ENCODE measurements at regions not wholly inside any gene's neighbourhood (a gene's known extent, or its start where the extent isn't known, plus 50 kb on each side); places are given as distances from the start of the nearest gene placed in this dataset.
"Not testable (repeated sequence)": the region's sequence is repeated elsewhere in the genome, so short reads cannot be mapped to it uniquely, and the experiment has no call there.

DNA sequence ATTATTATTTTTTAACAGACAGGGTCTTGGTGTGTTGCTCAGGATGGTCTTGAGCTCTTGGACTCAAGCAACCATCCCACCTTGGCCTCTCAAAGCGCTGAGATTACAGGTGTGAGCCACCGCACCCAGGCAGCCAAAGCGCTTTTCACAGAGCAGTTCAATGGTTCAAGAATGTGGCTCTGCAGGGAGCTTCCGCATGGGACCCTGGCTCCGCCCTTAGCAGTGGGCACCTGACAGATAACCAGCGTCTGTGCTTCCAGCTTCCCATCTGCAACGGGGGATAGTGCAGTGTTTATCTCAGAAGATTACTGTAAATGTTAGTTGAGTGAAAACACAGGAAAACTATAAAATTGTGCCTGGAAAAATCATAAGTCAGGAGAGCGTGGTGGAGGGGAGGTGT, 99.4 kb downstream of the KCNJ12 start:
- Histone ChIP-seq H3K36me3 (ENCODE audit: control insufficient read depth in 4 of 4, insufficient read depth in 3 of 4, low read depth in 1 of 4, low read length in 3 of 4) (no peaks in the 10 kb centered on the region), H3K4me1 (ENCODE audit: control insufficient read depth in 4 of 4, insufficient read depth in 4 of 4, low read length in 3 of 4) (no peaks in the 10 kb centered on the region), H3K27me3 (ENCODE audit: control insufficient read depth in 4 of 4, insufficient read depth in 4 of 4, low read length in 3 of 4) (peaks cover 0 to 10% (median 0%) of the 10 kb centered on the region in 4 donors), H3K4me3 (ENCODE audit: low read depth in 1 of 3, low read length in 3 of 3) (no peak overlapping the region), H3K9ac (ENCODE audit: low read depth in 1 of 2, low read length in 2 of 2) (no peak overlapping the region), H3K9me3 (ENCODE audit: control insufficient read depth in 4 of 4, low read length in 3 of 4) (peaks cover 3 to 4% (median 4%) of the 10 kb centered on the region in 4 donors), H3K27ac (ENCODE audit: low read depth in 1 of 2, low read length in 2 of 2) (no peak overlapping the region)
- TF ChIP-seq FOXA1 (IDR thresholded peaks at IDR 0.05): no peak
- TF ChIP-seq FOXA2 (IDR thresholded peaks at IDR 0.05): no peak
- no peak for TF ChIP-seq ATF3 (IDR thresholded peaks at IDR 0.05)
- TF ChIP-seq, protein P1, sequence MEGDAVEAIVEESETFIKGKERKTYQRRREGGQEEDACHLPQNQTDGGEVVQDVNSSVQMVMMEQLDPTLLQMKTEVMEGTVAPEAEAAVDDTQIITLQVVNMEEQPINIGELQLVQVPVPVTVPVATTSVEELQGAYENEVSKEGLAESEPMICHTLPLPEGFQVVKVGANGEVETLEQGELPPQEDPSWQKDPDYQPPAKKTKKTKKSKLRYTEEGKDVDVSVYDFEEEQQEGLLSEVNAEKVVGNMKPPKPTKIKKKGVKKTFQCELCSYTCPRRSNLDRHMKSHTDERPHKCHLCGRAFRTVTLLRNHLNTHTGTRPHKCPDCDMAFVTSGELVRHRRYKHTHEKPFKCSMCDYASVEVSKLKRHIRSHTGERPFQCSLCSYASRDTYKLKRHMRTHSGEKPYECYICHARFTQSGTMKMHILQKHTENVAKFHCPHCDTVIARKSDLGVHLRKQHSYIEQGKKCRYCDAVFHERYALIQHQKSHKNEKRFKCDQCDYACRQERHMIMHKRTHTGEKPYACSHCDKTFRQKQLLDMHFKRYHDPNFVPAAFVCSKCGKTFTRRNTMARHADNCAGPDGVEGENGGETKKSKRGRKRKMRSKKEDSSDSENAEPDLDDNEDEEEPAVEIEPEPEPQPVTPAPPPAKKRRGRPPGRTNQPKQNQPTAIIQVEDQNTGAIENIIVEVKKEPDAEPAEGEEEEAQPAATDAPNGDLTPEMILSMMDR (IDR thresholded peaks at IDR 0.05; ENCODE audit: low read depth, low read length, missing input control): no peak
- TF ChIP-seq HNF4G (IDR thresholded peaks at IDR 0.05): no peak
- TF ChIP-seq, protein P2, sequence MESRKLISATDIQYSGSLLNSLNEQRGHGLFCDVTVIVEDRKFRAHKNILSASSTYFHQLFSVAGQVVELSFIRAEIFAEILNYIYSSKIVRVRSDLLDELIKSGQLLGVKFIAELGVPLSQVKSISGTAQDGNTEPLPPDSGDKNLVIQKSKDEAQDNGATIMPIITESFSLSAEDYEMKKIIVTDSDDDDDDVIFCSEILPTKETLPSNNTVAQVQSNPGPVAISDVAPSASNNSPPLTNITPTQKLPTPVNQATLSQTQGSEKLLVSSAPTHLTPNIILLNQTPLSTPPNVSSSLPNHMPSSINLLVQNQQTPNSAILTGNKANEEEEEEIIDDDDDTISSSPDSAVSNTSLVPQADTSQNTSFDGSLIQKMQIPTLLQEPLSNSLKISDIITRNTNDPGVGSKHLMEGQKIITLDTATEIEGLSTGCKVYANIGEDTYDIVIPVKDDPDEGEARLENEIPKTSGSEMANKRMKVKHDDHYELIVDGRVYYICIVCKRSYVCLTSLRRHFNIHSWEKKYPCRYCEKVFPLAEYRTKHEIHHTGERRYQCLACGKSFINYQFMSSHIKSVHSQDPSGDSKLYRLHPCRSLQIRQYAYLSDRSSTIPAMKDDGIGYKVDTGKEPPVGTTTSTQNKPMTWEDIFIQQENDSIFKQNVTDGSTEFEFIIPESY (IDR thresholded peaks at IDR 0.05): no peak
- no peak for TF ChIP-seq RAD21 (IDR thresholded peaks at IDR 0.05)
- no peak for TF ChIP-seq SP1 (IDR thresholded peaks at IDR 0.05)
- no peak for TF ChIP-seq EGR1 (IDR thresholded peaks at IDR 0.05; ENCODE audit: low read depth in 2 of 2)
- whole genome bisulfite sequencing: 64% methylated on average over 8 of the region's 8 CpGs
- DNase-seq (ENCODE audit: low spot score): no peak

DNA sequence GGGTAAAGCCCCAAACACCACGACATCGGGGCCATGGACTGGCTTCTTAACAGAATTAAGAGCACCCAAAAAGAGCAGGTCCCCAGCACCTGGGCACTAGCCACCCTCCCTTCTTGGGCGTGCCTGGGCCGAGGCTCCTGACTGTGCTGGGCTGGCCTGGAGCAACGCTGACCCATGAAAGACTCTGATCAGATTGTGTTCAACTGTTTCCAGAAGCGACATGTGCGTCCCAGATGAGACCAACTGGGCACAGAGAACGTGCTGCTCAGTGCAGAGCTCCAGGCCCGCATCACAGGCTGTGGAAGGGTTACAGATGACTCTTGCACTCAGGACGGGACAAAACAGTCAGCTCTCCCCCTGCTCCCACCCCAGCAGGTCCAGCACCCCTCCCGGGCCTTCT, 100.7 kb downstream of the KCNJ12 start:
- H3K36me3 ChIP-seq (ENCODE audit: control insufficient read depth in 4 of 4, insufficient read depth in 3 of 4, low read depth in 1 of 4, low read length in 3 of 4): no peaks in the 10 kb centered on the region
- H3K9me3 ChIP-seq (ENCODE audit: control insufficient read depth in 4 of 4, low read length in 3 of 4): peaks cover 3 to 4% (median 4%) of the 10 kb centered on the region in 4 donors
- H3K4me1 ChIP-seq (ENCODE audit: control insufficient read depth in 4 of 4, insufficient read depth in 4 of 4, low read length in 3 of 4): no peaks in the 10 kb centered on the region
- TF ChIP-seq RXRA (IDR thresholded peaks at IDR 0.05) (no peak), EGR1 (IDR thresholded peaks at IDR 0.05; ENCODE audit: low read depth in 2 of 2) (no peak), FOXA2 (IDR thresholded peaks at IDR 0.05) (no peak), JUND (IDR thresholded peaks at IDR 0.05) (no peak), HNF4G (IDR thresholded peaks at IDR 0.05) (no peak), TAF1 (conservative IDR thresholded peaks at IDR 0.05) (no peak), MAX (IDR thresholded peaks at IDR 0.05) (no peak), YY1 (IDR thresholded peaks at IDR 0.05) (no peak)
- 79% methylated on average over 11 of the region's 11 CpGs for WGBS
- no peak overlapping the region for H3K4me3 ChIP-seq (ENCODE audit: low read depth in 1 of 3, low read length in 3 of 3)
- no peak for DNase-seq (ENCODE audit: low spot score)
- H3K9ac ChIP-seq (ENCODE audit: low read depth in 1 of 2, low read length in 2 of 2): no peak overlapping the region
- H3K27me3 ChIP-seq (ENCODE audit: control insufficient read depth in 4 of 4, insufficient read depth in 4 of 4, low read length in 3 of 4): peaks cover 0 to 10% (median 0%) of the 10 kb centered on the region in 4 donors
- H3K27ac ChIP-seq (ENCODE audit: low read depth in 1 of 2, low read length in 2 of 2): no peak overlapping the region

DNA sequence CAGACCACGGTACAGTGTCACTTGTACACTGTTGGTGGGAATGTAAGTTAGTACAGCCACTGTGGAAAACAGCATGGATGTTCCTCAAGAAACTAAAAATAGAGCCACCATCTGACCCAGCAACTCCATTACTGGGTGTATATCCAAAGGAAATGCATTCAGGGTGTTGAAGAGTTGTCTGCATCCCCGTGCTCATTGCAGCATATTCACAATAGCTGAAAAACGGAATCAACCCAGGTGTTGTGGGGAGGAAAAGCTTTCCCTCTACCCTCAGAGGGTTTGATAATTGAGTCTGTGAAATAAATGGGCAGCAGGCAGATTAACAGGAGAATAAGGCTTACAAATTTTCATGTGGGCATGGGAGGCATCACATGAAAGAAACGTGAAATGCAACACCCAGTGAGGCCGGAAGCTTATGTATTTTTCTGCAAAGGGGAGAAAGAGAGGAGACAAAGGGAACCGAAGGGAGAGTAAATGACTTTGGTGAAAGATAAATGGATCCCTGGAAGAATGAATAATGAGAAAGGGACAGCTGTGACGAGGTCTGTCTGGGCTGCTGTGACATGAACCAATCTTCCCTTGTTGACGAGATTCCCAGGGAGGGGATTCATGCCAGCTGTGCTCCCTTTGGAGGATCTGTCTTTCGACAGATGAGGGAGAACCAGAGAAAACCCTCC, 106.2 kb downstream of the KCNJ12 start:
- TF ChIP-seq MAX (IDR thresholded peaks at IDR 0.05): no peak
- TF ChIP-seq SP1 (IDR thresholded peaks at IDR 0.05): no peak
- no peak for TF ChIP-seq ATF3 (IDR thresholded peaks at IDR 0.05)
- no peak for TF ChIP-seq REST (IDR thresholded peaks at IDR 0.05)
- H3K4me1 ChIP-seq (ENCODE audit: control insufficient read depth in 4 of 4, insufficient read depth in 4 of 4, low read length in 3 of 4): no peaks in the 10 kb centered on the region
- H3K36me3 ChIP-seq (ENCODE audit: control insufficient read depth in 4 of 4, insufficient read depth in 3 of 4, low read depth in 1 of 4, low read length in 3 of 4): no peaks in the 10 kb centered on the region
- peaks cover 3 to 4% (median 4%) of the 10 kb centered on the region in 4 donors for H3K9me3 ChIP-seq (ENCODE audit: control insufficient read depth in 4 of 4, low read length in 3 of 4)
- peaks cover 0 to 5% (median 0%) of the 10 kb centered on the region in 4 donors for H3K27me3 ChIP-seq (ENCODE audit: control insufficient read depth in 4 of 4, insufficient read depth in 4 of 4, low read length in 3 of 4)
- no peak overlapping the region for H3K9ac ChIP-seq (ENCODE audit: low read depth in 1 of 2, low read length in 2 of 2)
- no peak for DNase-seq (ENCODE audit: low spot score)
- H3K27ac ChIP-seq (ENCODE audit: low read depth in 1 of 2, low read length in 2 of 2): no peak overlapping the region
- 44% methylated on average over 9 of the region's 9 CpGs for WGBS
- no peak overlapping the region for H3K4me3 ChIP-seq (ENCODE audit: low read depth in 1 of 3, low read length in 3 of 3)

- H3K36me3 ChIP-seq (ENCODE audit: control insufficient read depth in 4 of 4, insufficient read depth in 3 of 4, low read depth in 1 of 4, low read length in 3 of 4); H3K27ac ChIP-seq (ENCODE audit: low read depth in 1 of 2, low read length in 2 of 2); H3K27me3 ChIP-seq (ENCODE audit: control insufficient read depth in 4 of 4, insufficient read depth in 4 of 4, low read length in 3 of 4); H3K4me3 ChIP-seq (ENCODE audit: low read depth in 1 of 3, low read length in 3 of 3); H3K4me1 ChIP-seq (ENCODE audit: control insufficient read depth in 4 of 4, insufficient read depth in 4 of 4, low read length in 3 of 4); H3K9ac ChIP-seq (ENCODE audit: low read depth in 1 of 2, low read length in 2 of 2); DNase-seq (ENCODE audit: low spot score); H3K9me3 ChIP-seq (ENCODE audit: control insufficient read depth in 4 of 4, low read length in 3 of 4): not testable (repeated sequence)
- 67% methylated on average over 2 of the region's 2 CpGs for WGBS
These were observed 111.9 kb downstream of the KCNJ12 start for GRCh38 chr17:21488043-21488442.
